ENCODE measurements at regions not wholly inside any gene's neighbourhood (a gene's known extent, or its start where the extent isn't known, plus 50 kb on each side); places are given as distances from the start of the nearest gene placed in this dataset.
A peak's percentile ranks its signal among the peaks of the same experiment; 100 is the strongest.
"Not testable (repeated sequence)": the region's sequence is repeated elsewhere in the genome, so short reads cannot be mapped to it uniquely, and the experiment has no call there.

GRCh38 chr13:33662392-33662791 lies 155.6 kb upstream of the RFC3 start:
- DNase-seq (ENCODE audit: low read depth): no peak

- no peak for DNase-seq (ENCODE audit: low read depth)
Observed at GRCh38 chr13:33665626-33666175, 152.2 kb upstream of the RFC3 start.

- DNase-seq (ENCODE audit: low read depth): no peak
Observed at GRCh38 chr13:33671560-33671959, 146.4 kb upstream of the RFC3 start.

GRCh38 chr13:33672022-33672421 lies 145.9 kb upstream of the RFC3 start:
- DNase-seq (ENCODE audit: low read depth): not testable (repeated sequence)

- no peak for DNase-seq (ENCODE audit: low read depth)
Observed at GRCh38 chr13:33676045-33676989, 141.6 kb upstream of the RFC3 start.

GRCh38 chr13:33677215-33677614 lies 140.7 kb upstream of the RFC3 start:
- no peak for DNase-seq (ENCODE audit: low read depth)

GRCh38 chr13:33678084-33678483 lies 139.9 kb upstream of the RFC3 start:
- DNase-seq (ENCODE audit: low read depth): no peak

- peak; percentile 29 for DNase-seq (ENCODE audit: low read depth)
Observed at GRCh38 chr13:33678906-33679657, 138.9 kb upstream of the RFC3 start.

- DNase-seq (ENCODE audit: low read depth): no peak
Observed at GRCh38 chr13:33679658-33680012, 138.3 kb upstream of the RFC3 start.

GRCh38 chr13:33682020-33682564 lies 135.9 kb upstream of the RFC3 start:
- DNase-seq (ENCODE audit: low read depth): no peak

GRCh38 chr13:33682646-33683045 lies 135.3 kb upstream of the RFC3 start:
- DNase-seq (ENCODE audit: low read depth): not testable (repeated sequence)

GRCh38 chr13:33683376-33683775 lies 134.6 kb upstream of the RFC3 start:
- DNase-seq (ENCODE audit: low read depth): no peak

GRCh38 chr13:33684874-33685273 lies 133.1 kb upstream of the RFC3 start:
- no peak for DNase-seq (ENCODE audit: low read depth)

GRCh38 chr13:33686772-33687480 lies 131.0 kb upstream of the RFC3 start:
- no peak for DNase-seq (ENCODE audit: low read depth)

GRCh38 chr13:33690354-33690753 lies 127.6 kb upstream of the RFC3 start:
- no peak for DNase-seq (ENCODE audit: low read depth)

GRCh38 chr13:33691980-33692379 lies 126.0 kb upstream of the RFC3 start:
- no peak for DNase-seq (ENCODE audit: low read depth)

GRCh38 chr13:33692531-33692930 lies 125.4 kb upstream of the RFC3 start:
- DNase-seq (ENCODE audit: low read depth): no peak

GRCh38 chr13:33694546-33694945 lies 123.4 kb upstream of the RFC3 start:
- no peak for DNase-seq (ENCODE audit: low read depth)

- DNase-seq (ENCODE audit: low read depth): no peak
Observed at GRCh38 chr13:33696530-33696929, 121.4 kb upstream of the RFC3 start.

- no peak for DNase-seq (ENCODE audit: low read depth)
Observed at GRCh38 chr13:33697926-33698325, 120.0 kb upstream of the RFC3 start.

GRCh38 chr13:33707449-33707848 lies 110.5 kb upstream of the RFC3 start:
- no peak for DNase-seq (ENCODE audit: low read depth)

- no peak for DNase-seq (ENCODE audit: low read depth)
Observed at GRCh38 chr13:33710924-33711323, 107.0 kb upstream of the RFC3 start.

All from stimulated activated CD8-positive, alpha-beta memory T cell treated with anti-CD3 and anti-CD28 coated beads, Interleukin-12 subunit alpha, Interleukin-12 subunit beta, amount 100 ng/mL, for 4 hours (primary cell).